ENCODE measurements at regions not wholly inside any gene's neighbourhood (a gene's known extent, or its start where the extent isn't known, plus 50 kb on each side); places are given as distances from the start of the nearest gene placed in this dataset.

DNA sequence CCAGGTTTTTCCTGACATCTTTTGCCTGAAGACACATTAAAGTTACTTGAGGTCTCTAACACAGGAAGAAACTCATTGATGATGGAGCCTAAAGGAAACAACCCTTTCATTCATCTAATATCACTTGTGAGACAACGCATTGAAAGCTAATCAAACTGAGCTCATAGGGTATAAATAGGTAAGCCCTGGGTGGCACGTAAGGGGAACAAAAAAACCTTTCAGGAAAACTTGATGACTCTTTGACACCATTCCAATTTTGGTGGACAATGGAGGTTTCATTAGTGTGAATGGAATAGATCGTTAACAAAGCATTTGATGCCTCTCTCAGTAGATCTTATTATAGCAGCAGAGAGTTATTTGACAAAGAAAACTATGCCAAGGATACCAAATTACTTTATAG is 80.7 kb upstream of the DUSP10 start:
- no peaks in the 10 kb centered on the region for H3K9me3 ChIP-seq
- WGBS, 2 donors: 76 to 83% methylated on average over 3 of the region's 3 CpGs
- no peak overlapping the region for H3K27ac ChIP-seq
- no peak overlapping the region for H3K4me3 ChIP-seq
- DNase-seq: no peak
- H3K36me3 ChIP-seq: no peaks in the 10 kb centered on the region
- no peaks in the 10 kb centered on the region for H3K27me3 ChIP-seq
- TF ChIP-seq POLR2A (IDR thresholded peaks at IDR 0.05) (no peak), POLR2AphosphoS5 (IDR thresholded peaks at IDR 0.05) (no peak), EP300 (IDR thresholded peaks at IDR 0.05) (no peak)
- TF ChIP-seq, protein P1, sequence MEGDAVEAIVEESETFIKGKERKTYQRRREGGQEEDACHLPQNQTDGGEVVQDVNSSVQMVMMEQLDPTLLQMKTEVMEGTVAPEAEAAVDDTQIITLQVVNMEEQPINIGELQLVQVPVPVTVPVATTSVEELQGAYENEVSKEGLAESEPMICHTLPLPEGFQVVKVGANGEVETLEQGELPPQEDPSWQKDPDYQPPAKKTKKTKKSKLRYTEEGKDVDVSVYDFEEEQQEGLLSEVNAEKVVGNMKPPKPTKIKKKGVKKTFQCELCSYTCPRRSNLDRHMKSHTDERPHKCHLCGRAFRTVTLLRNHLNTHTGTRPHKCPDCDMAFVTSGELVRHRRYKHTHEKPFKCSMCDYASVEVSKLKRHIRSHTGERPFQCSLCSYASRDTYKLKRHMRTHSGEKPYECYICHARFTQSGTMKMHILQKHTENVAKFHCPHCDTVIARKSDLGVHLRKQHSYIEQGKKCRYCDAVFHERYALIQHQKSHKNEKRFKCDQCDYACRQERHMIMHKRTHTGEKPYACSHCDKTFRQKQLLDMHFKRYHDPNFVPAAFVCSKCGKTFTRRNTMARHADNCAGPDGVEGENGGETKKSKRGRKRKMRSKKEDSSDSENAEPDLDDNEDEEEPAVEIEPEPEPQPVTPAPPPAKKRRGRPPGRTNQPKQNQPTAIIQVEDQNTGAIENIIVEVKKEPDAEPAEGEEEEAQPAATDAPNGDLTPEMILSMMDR (IDR thresholded peaks at IDR 0.05): no peak
- no peaks in the 10 kb centered on the region for H3K4me1 ChIP-seq
- intact Hi-C loops (cut with DNase I): no loop called here

DNA sequence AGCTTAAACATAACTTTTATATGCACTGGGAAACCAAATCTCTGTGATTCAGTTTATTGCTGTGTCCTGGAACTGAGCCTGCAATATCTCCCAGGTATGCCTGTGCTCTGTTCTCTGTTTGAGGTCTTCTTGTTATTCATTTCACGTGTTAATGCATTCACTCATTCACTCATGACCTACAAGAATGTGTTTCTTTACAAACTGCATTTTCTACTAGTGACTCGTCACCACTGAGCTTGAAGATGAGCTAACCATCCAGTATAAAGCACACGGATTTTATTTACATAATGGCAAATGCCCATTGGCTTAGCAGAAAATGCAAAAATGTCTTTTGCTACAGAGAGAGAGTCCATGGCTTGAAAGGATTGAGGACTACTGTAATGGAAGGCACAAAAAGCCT is 75.0 kb upstream of the DUSP10 start:
- TF ChIP-seq POLR2A (IDR thresholded peaks at IDR 0.05) (no peak), EP300 (IDR thresholded peaks at IDR 0.05) (no peak), POLR2AphosphoS5 (IDR thresholded peaks at IDR 0.05) (no peak)
- TF ChIP-seq, protein P1 (IDR thresholded peaks at IDR 0.05): no peak
- H3K27ac ChIP-seq: no peak overlapping the region
- no peaks in the 10 kb centered on the region for H3K27me3 ChIP-seq
- intact Hi-C loops (cut with DNase I): no loop called here
- no peak for DNase-seq
- no peaks in the 10 kb centered on the region for H3K36me3 ChIP-seq
- no peaks in the 10 kb centered on the region for H3K9me3 ChIP-seq
- 39 to 74% methylated on average over 3 of the region's 3 CpGs for WGBS, 2 donors
- H3K4me3 ChIP-seq: no peak overlapping the region
- no peaks in the 10 kb centered on the region for H3K4me1 ChIP-seq

DNA sequence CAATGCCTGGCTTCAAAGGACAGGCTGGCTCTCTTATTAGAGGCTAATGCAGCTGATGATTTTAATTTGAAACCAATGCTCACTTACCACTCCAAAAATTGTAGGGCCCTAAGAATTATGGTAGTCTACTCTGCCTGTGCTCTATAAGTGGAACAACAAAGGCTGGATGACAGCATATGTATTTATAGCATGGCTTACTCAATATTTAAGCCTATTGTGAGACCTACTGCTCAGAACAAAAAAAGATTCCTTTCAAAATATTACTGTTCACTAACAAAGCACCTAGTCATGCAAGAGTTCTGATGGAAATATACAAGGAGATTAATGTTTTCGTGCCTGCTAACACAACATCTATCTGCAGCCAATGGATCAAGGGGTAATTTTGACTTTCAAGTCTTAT is 73.8 kb upstream of the DUSP10 start:
- intact Hi-C loops (cut with DNase I): no loop called here
- H3K9me3 ChIP-seq: no peaks in the 10 kb centered on the region
- no peaks in the 10 kb centered on the region for H3K36me3 ChIP-seq
- H3K4me1 ChIP-seq: no peaks in the 10 kb centered on the region
- no peaks in the 10 kb centered on the region for H3K27me3 ChIP-seq
- TF ChIP-seq POLR2A (IDR thresholded peaks at IDR 0.05): no peak
- no peak for TF ChIP-seq POLR2AphosphoS5 (IDR thresholded peaks at IDR 0.05)
- TF ChIP-seq EP300 (IDR thresholded peaks at IDR 0.05): no peak
- TF ChIP-seq, protein P1 (IDR thresholded peaks at IDR 0.05): no peak
- 61 to 87% methylated on average over 1 of the region's 1 CpG for WGBS, 2 donors
- no peak overlapping the region for H3K27ac ChIP-seq
- no peak for DNase-seq
- H3K4me3 ChIP-seq: no peak overlapping the region

GRCh38 chr1:221813887-221814286 is 72.0 kb upstream of the DUSP10 start:
- H3K27me3 ChIP-seq: no peaks in the 10 kb centered on the region
- no peaks in the 10 kb centered on the region for H3K36me3 ChIP-seq
- WGBS, 2 donors: 20 to 55% methylated on average over 1 of the region's 1 CpG
- no peaks in the 10 kb centered on the region for H3K9me3 ChIP-seq
- DNase-seq: no peak
- no peak overlapping the region for H3K27ac ChIP-seq
- TF ChIP-seq, protein P1 (IDR thresholded peaks at IDR 0.05): no peak
- TF ChIP-seq POLR2AphosphoS5 (IDR thresholded peaks at IDR 0.05) (no peak), POLR2A (IDR thresholded peaks at IDR 0.05) (no peak), EP300 (IDR thresholded peaks at IDR 0.05) (no peak)
- no peak overlapping the region for H3K4me3 ChIP-seq
- H3K4me1 ChIP-seq: no peaks in the 10 kb centered on the region
- intact Hi-C loops (cut with DNase I): no loop called here

GRCh38 chr1:221812905-221813597 is 71.2 kb upstream of the DUSP10 start:
- Histone ChIP-seq H3K4me1 (no peaks in the 10 kb centered on the region), H3K4me3 (no peak overlapping the region), H3K9me3 (no peaks in the 10 kb centered on the region), H3K27me3 (no peaks in the 10 kb centered on the region), H3K36me3 (no peaks in the 10 kb centered on the region), H3K27ac (no peak overlapping the region)
- TF ChIP-seq POLR2AphosphoS5 (IDR thresholded peaks at IDR 0.05) (no peak), POLR2A (IDR thresholded peaks at IDR 0.05) (no peak), EP300 (IDR thresholded peaks at IDR 0.05) (no peak)
- TF ChIP-seq, protein P1 (IDR thresholded peaks at IDR 0.05): no peak
- no peak for DNase-seq
- WGBS, 2 donors: 77 to 84% methylated on average over 8 of the region's 8 CpGs
- intact Hi-C loops (cut with DNase I): no loop called here

All from sigmoid colon (tissue), 6 donors.